K562 (cell line): ENCODE measurements at regions not wholly inside any gene's neighbourhood (a gene's known extent, or its start where the extent isn't known, plus 50 kb on each side); places are given as distances from the start of the nearest gene placed in this dataset.
"Not testable (repeated sequence)": the region's sequence is repeated elsewhere in the genome, so short reads cannot be mapped to it uniquely, and the experiment has no call there.

ENCODE experiments used
- ATAC-seq: fragments of 200-7000 bp; cut with Tn5 transposase; 3 replicates; pipeline ENCODE4 v1.9.1; 2020; ENCODE audit warnings: moderate library complexity
- BruUV-seq: library from RNA; stranded (reverse); fragments of 400-500 nt; replicated peaks from 2 replicates; lab custom pipeline; 2021; lab: Mats Ljungman, UMichigan
- CTCF ChIA-PET: fragments of 300-600 bp; formaldehyde crosslinking; extraction: SDS; loops from one replicate; lab custom pipeline; 2021; ENCODE audit warnings: low intra/inter-chr PET ratio; lab: Yijun Ruan, JAX
- POLR2A ChIA-PET: fragments of 300-600, 350-650 bp; sonication (Branson Sonifier 250); formaldehyde crosslinking; extraction: SDS; loops from one replicate; lab custom pipeline; 2021; ENCODE audit warnings: antibody characterized with exemption, inconsistent platforms; lab: Yijun Ruan, JAX
- DNase-seq, 4 experiments: peaks; one replicate each; pipeline versions ENCODE4 v3.0.0 to v3.0.0-alpha.2; 2011 to 2018; ENCODE audit warnings: low spot score in 3 of 4, mixed read lengths in 3 of 4; ENCODE audit errors: extremely low read depth in 1 of 4
- FAIRE-seq: peaks from 2 replicates; lab custom pipeline; 2011; peaks lifted over from hg19 to GRCh38; lab: Jason Lieb, UNC
- H2AFZ ChIP-seq: 2 replicates; pipeline ENCODE4 v1.6.0; 2011; ENCODE audit warnings: low read depth, low read length, control low read depth, inconsistent platforms
- H3K27ac ChIP-seq: fragments of 200-600 bp; 3 replicates; pipeline ENCODE4 v1.8.0; 2011; ENCODE audit warnings: low read depth, mild to moderate bottlenecking, control low read depth, inconsistent platforms, low read length, moderate library complexity, mixed read lengths; ENCODE audit errors: extremely low read depth
- H3K27me3 ChIP-seq, 2 experiments: fragments of 300-600 bp in 1 of 2; 2 replicates in 1 of 2; 3 replicates in 1 of 2; pipeline versions ENCODE4 v1.6.0 to v1.8.0; 2011; ENCODE audit warnings: inconsistent platforms in 2 of 2, low read length in 2 of 2, mild to moderate bottlenecking in 1 of 2, mixed read lengths in 1 of 2, moderate library complexity in 1 of 2; ENCODE audit not compliant: control insufficient read depth in 2 of 2, insufficient read depth in 2 of 2
- H3K36me3 ChIP-seq: fragments of 300-600 bp; 3 replicates; pipeline ENCODE4 v1.8.0; 2011; ENCODE audit warnings: mild to moderate bottlenecking, low read length, inconsistent platforms; ENCODE audit not compliant: control insufficient read depth, insufficient read depth
- H3K4me1 ChIP-seq, 2 experiments: fragments of 200-600 bp in 1 of 2; replicated peaks in 1 of 2; 2 replicates in 1 of 2; 3 replicates in 1 of 2; pipeline versions ENCODE4 v1.5.1 to v1.8.0; 2011; ENCODE audit warnings: inconsistent platforms in 2 of 2, low read length in 2 of 2, mild to moderate bottlenecking in 1 of 2, mixed read lengths in 1 of 2, moderate library complexity in 1 of 2; ENCODE audit not compliant: control insufficient read depth in 2 of 2, insufficient read depth in 2 of 2
- H3K4me2 ChIP-seq: 2 replicates; pipeline ENCODE4 v1.6.1; 2011; ENCODE audit warnings: low read length, control low read depth, inconsistent platforms, mixed read lengths; ENCODE audit not compliant: insufficient read depth
- H3K4me3 ChIP-seq: fragments of 200-600 bp; sonication (generic), shearing (Covaris generic); 2 replicates; pipeline ENCODE4 v1.5.1; 2016; ENCODE audit warnings: control low read depth, inconsistent platforms
- H3K79me2 ChIP-seq: fragments of 200-600 bp; 3 replicates; pipeline ENCODE4 v1.8.0; 2011; ENCODE audit warnings: low read length, inconsistent platforms; ENCODE audit not compliant: control insufficient read depth, insufficient read depth
- H3K9ac ChIP-seq, 2 experiments: 2 replicates each; pipeline versions ENCODE4 v1.6.0 to v1.6.1; 2011; ENCODE audit warnings: low read depth in 2 of 2, low read length in 2 of 2, control low read depth in 1 of 2, inconsistent platforms in 1 of 2, mild to moderate bottlenecking in 1 of 2, mixed read lengths in 1 of 2; ENCODE audit not compliant: insufficient read depth in 1 of 2
- H3K9me1 ChIP-seq: one replicate; pipeline ENCODE4 v1.6.0; 2011; ENCODE audit warnings: inconsistent platforms, mild to moderate bottlenecking, low read length, moderate library complexity; ENCODE audit not compliant: control insufficient read depth, insufficient read depth
- H3K9me3 ChIP-seq: replicated peaks from 2 replicates; pipeline ENCODE4 v1.5.1; 2011; ENCODE audit warnings: low read depth, low read length, inconsistent platforms; ENCODE audit not compliant: control insufficient read depth, insufficient read depth
- H4K20me1 ChIP-seq: replicated peaks from 2 replicates; pipeline ENCODE4 v1.6.1; 2011; ENCODE audit warnings: low read length, inconsistent platforms, mixed read lengths; ENCODE audit not compliant: control insufficient read depth, insufficient read depth
- SETDB1 ChIP-seq: IDR thresholded peaks from one replicate; pipeline ENCODE4 v1.6.1; 2012; ENCODE audit warnings: low read length, control low read depth, inconsistent platforms
- WGBS: fragments of 100-300 bp; shearing (Covaris generic); methylation state at CpG from one replicate; pipeline ENCODE4 v1.1.6; 2016; ENCODE audit warnings: low coverage, mixed read lengths; ENCODE audit not compliant: insufficient coverage; ENCODE audit errors: missing lambda C conversion rate; 5-methylcytosine and 5-hydroxymethylcytosine counted together
- in situ Hi-C: fragments of 300-500 bp; cut with MboI; formaldehyde crosslinking; loops from 4 replicates; pipeline ENCODE4 v1.15.0; 2018; ENCODE audit warnings: inconsistent platforms, mixed read lengths
- intact Hi-C: fragments of 100-400 bp; cut with micrococcal nuclease; formaldehyde crosslinking; loops from 2 replicates; pipeline ENCODE4 v1.14.2; 2022

- no peak for TF ChIP-seq SETDB1
Measured at GRCh38 chr14:106129274-106129673, 602.9 kb downstream of the TMEM121 start (continued).

- H3K79me2 ChIP-seq, DNase-seq, CTCF ChIA-PET, H3K27ac ChIP-seq, BruUV-seq, H4K20me1 ChIP-seq, H3K9ac ChIP-seq, H3K4me3 ChIP-seq, H3K9me1 ChIP-seq, H3K9me3 ChIP-seq, H3K4me2 ChIP-seq, intact Hi-C loops, H3K36me3 ChIP-seq, H2AFZ ChIP-seq, FAIRE-seq, POLR2A ChIA-PET, H3K4me1 ChIP-seq, ATAC-seq, H3K27me3 ChIP-seq: not testable (repeated sequence)
- WGBS = 0% methylated on average over 8 of the region's 8 CpGs
- in situ Hi-C loops = loop anchor here (5.0 kb wide), 1 partner anchor 58 kb away; no protein-coding TSS in a partner anchor
Measured at GRCh38 chr14:106129904-106130661, 603.7 kb downstream of the TMEM121 start.

GRCh38 chr14:106133126-106133525, 606.7 kb downstream of the TMEM121 start:
- H3K79me2 ChIP-seq, in situ Hi-C loops, H3K27ac ChIP-seq, H3K27me3 ChIP-seq, FAIRE-seq, H3K36me3 ChIP-seq, H3K9me1 ChIP-seq, intact Hi-C loops, H3K4me1 ChIP-seq, H3K9me3 ChIP-seq, H3K9ac ChIP-seq, BruUV-seq, ATAC-seq, CTCF ChIA-PET, POLR2A ChIA-PET, H3K4me3 ChIP-seq, DNase-seq, H3K4me2 ChIP-seq, H4K20me1 ChIP-seq, H2AFZ ChIP-seq: not testable (repeated sequence)
- 0% methylated on average over 1 of the region's 2 CpGs for WGBS
